Left lobe of liver (tissue), 2 donors: ENCODE measurements at regions not wholly inside any gene's neighbourhood (a gene's known extent, or its start where the extent isn't known, plus 50 kb on each side); places are given as distances from the start of the nearest gene placed in this dataset.
A peak's percentile ranks its signal among the peaks of the same experiment; 100 is the strongest.
"Not testable (repeated sequence)": the region's sequence is repeated elsewhere in the genome, so short reads cannot be mapped to it uniquely, and the experiment has no call there.

ENCODE experiments used
- ATAC-seq: fragments of 200-7000 bp; cut with Tn5 transposase; one replicate; pipeline ENCODE4 v1.9.1; 2020; ENCODE audit warnings: mild to moderate bottlenecking, moderate library complexity
- DNase-seq: peaks from one replicate; pipeline ENCODE4 v3.0.0-alpha.2; 2020; ENCODE audit warnings: low spot score
- donor health status: DM: no; HTN: no; CAD: no; lungs with moderate emphysema.
- donor health status: DM: no; HTN: yes; CAD: no.

GRCh38 chr6:134647861-134648260 is 302.0 kb downstream of the ALDH8A1 start:
- DNase-seq (no peak), ATAC-seq (no peak)

- no peak for ATAC-seq
- no peak for DNase-seq
Observed at GRCh38 chr6:134642819-134643218, 307.1 kb downstream of the ALDH8A1 start.

GRCh38 chr6:134642279-134642678 is 307.6 kb downstream of the ALDH8A1 start:
- DNase-seq, result no peak
- no peak for ATAC-seq

- ATAC-seq (peak; percentile 99), DNase-seq (peak; percentile 78)
Observed at GRCh38 chr6:134640975-134641429, 308.9 kb downstream of the ALDH8A1 start.

GRCh38 chr6:134640229-134640628 is 309.7 kb downstream of the ALDH8A1 start:
- ATAC-seq, result no peak
- DNase-seq, result no peak

GRCh38 chr6:134637847-134638437 is 312.0 kb downstream of the ALDH8A1 start:
- ATAC-seq (no peak), DNase-seq (no peak)

GRCh38 chr6:134637282-134637681 is 312.6 kb downstream of the ALDH8A1 start:
- DNase-seq (no peak), ATAC-seq (no peak)

- no peak for DNase-seq
- no peak for ATAC-seq
Observed at GRCh38 chr6:134636186-134636799, 313.6 kb downstream of the ALDH8A1 start.

- ATAC-seq (no peak), DNase-seq (no peak)
Observed at GRCh38 chr6:134634966-134635365, 314.9 kb downstream of the ALDH8A1 start.

- no peak for DNase-seq
- no peak for ATAC-seq
Observed at GRCh38 chr6:134634466-134634865, 315.4 kb downstream of the ALDH8A1 start.

- DNase-seq, ATAC-seq: not testable (repeated sequence)
Observed at GRCh38 chr6:134632982-134633940, 315.3 kb upstream of the SGK1 start.

- DNase-seq, result no peak
- ATAC-seq, result no peak
Observed at GRCh38 chr6:134632024-134632423, 314.1 kb upstream of the SGK1 start.

- DNase-seq, result no peak
- no peak for ATAC-seq
Observed at GRCh38 chr6:134631398-134631924, 313.5 kb upstream of the SGK1 start.

- ATAC-seq (peak; percentile 92), DNase-seq (peak; percentile 77)
Observed at GRCh38 chr6:134630508-134631121, 312.7 kb upstream of the SGK1 start.

GRCh38 chr6:134628154-134628553 is 310.2 kb upstream of the SGK1 start:
- DNase-seq, result no peak
- no peak for ATAC-seq

- no peak for ATAC-seq
- DNase-seq, result no peak
Observed at GRCh38 chr6:134627707-134628106, 309.8 kb upstream of the SGK1 start.

GRCh38 chr6:134626589-134626988 is 308.7 kb upstream of the SGK1 start:
- no peak for DNase-seq
- ATAC-seq, result no peak

GRCh38 chr6:134626086-134626485 is 308.2 kb upstream of the SGK1 start:
- DNase-seq, result no peak
- no peak for ATAC-seq

- DNase-seq (no peak), ATAC-seq (no peak)
Observed at GRCh38 chr6:134624781-134625180, 306.9 kb upstream of the SGK1 start.

GRCh38 chr6:134623401-134623800 is 305.5 kb upstream of the SGK1 start:
- DNase-seq (no peak), ATAC-seq (no peak)
